ENCODE measurements at regions not wholly inside any gene's neighbourhood (a gene's known extent, or its start where the extent isn't known, plus 50 kb on each side); places are given as distances from the start of the nearest gene placed in this dataset.

DNA sequence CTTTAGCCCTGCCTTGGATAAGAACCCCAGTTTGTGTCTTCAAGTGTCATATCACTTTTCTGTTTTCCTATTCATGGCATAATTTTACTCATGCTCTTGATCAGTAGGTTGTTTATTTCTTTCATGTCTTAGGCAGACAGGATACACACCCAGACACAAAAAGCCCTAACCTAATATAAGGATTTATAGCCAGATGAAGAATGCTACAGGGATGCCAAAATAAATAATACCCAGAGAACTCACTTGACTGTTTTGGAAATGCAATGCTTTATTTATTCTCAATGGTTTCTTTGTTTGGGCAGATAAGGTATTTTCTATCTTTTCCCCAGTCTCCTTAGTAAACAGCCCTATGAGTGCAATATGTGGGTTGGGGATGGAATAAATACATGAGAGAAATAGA, 424.0 kb upstream of the PDZRN3 start:
- Histone ChIP-seq H3K4me3 (ENCODE audit: low read length) (no peak overlapping the region), H3K4me2 (ENCODE audit: low read length) (no peak overlapping the region), H3K9ac (ENCODE audit: low read depth, low read length) (no peak overlapping the region), H3K9me3 (replicated peaks; ENCODE audit: low read length) (no peaks in the 10 kb centered on the region), H3K4me1 (ENCODE audit: control insufficient read depth, insufficient read depth, low read length) (peaks cover 6% of the 10 kb centered on the region), H3K27me3 (ENCODE audit: control insufficient read depth, insufficient read depth, low read length) (no peaks in the 10 kb centered on the region), H3K36me3 (ENCODE audit: insufficient read depth, low read length) (no peaks in the 10 kb centered on the region)

- H3K9me3 ChIP-seq (replicated peaks; ENCODE audit: low read length): no peaks in the 10 kb centered on the region
- H3K27me3 ChIP-seq (ENCODE audit: control insufficient read depth, insufficient read depth, low read length): no peaks in the 10 kb centered on the region
- no peaks in the 10 kb centered on the region for H3K36me3 ChIP-seq (ENCODE audit: insufficient read depth, low read length)
- H3K4me3 ChIP-seq (ENCODE audit: low read length): no peak overlapping the region
- H3K4me2 ChIP-seq (ENCODE audit: low read length): no peak overlapping the region
- H3K4me1 ChIP-seq (ENCODE audit: control insufficient read depth, insufficient read depth, low read length): peaks cover 6% of the 10 kb centered on the region
- H3K9ac ChIP-seq (ENCODE audit: low read depth, low read length): no peak overlapping the region
These were observed 420.3 kb upstream of the PDZRN3 start for GRCh38 chr3:74045000-74045399.

DNA sequence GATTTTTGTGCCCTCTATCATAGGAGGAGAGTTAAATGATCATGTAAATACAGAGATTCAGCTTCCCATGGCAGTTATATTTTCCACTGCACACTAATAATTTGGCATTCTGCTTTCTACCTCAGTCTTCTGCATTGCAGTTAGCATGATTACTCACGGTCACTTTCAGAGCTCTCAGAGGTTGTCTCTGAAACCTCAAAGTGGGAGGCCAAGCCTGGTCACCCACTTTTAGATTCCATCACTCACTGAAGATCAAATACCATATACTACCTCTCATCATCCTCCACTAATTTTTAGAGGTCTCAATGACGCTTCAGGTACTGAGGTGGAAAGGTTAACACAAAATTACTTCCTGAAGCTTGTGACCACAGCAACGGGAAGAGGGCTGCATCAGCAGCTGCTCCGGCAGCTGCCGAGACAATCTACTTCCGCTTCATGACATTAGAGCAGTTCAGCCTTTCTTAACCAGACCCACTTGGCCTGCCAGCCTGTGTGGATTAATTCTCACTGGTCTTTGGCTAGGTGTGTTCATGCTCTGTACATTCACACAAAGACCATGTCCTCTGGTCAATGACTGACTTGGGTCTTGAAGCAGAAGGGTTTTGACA, 416.4 kb upstream of the PDZRN3 start:
- H3K4me1 ChIP-seq (ENCODE audit: control insufficient read depth, insufficient read depth, low read length): no peaks in the 10 kb centered on the region
- H3K27me3 ChIP-seq (ENCODE audit: control insufficient read depth, insufficient read depth, low read length): no peaks in the 10 kb centered on the region
- H3K36me3 ChIP-seq (ENCODE audit: insufficient read depth, low read length): no peaks in the 10 kb centered on the region
- no peak overlapping the region for H3K4me2 ChIP-seq (ENCODE audit: low read length)
- no peaks in the 10 kb centered on the region for H3K9me3 ChIP-seq (replicated peaks; ENCODE audit: low read length)
- H3K9ac ChIP-seq (ENCODE audit: low read depth, low read length): no peak overlapping the region
- no peak overlapping the region for H3K4me3 ChIP-seq (ENCODE audit: low read length)

- Histone ChIP-seq H3K27me3 (ENCODE audit: control insufficient read depth, insufficient read depth, low read length) (no peaks in the 10 kb centered on the region), H3K4me2 (ENCODE audit: low read length) (no peak overlapping the region), H3K36me3 (ENCODE audit: insufficient read depth, low read length) (no peaks in the 10 kb centered on the region), H3K4me3 (ENCODE audit: low read length) (no peak overlapping the region), H3K4me1 (ENCODE audit: control insufficient read depth, insufficient read depth, low read length) (no peaks in the 10 kb centered on the region), H3K9me3 (replicated peaks; ENCODE audit: low read length) (no peaks in the 10 kb centered on the region), H3K9ac (ENCODE audit: low read depth, low read length) (no peak overlapping the region)
These were observed 414.4 kb upstream of the PDZRN3 start for GRCh38 chr3:74039105-74039504.

- Histone ChIP-seq H3K9ac (ENCODE audit: low read depth, low read length) (no peak overlapping the region), H3K4me3 (ENCODE audit: low read length) (no peak overlapping the region), H3K4me2 (ENCODE audit: low read length) (no peak overlapping the region), H3K4me1 (ENCODE audit: control insufficient read depth, insufficient read depth, low read length) (no peaks in the 10 kb centered on the region), H3K27me3 (ENCODE audit: control insufficient read depth, insufficient read depth, low read length) (no peaks in the 10 kb centered on the region), H3K9me3 (replicated peaks; ENCODE audit: low read length) (no peaks in the 10 kb centered on the region), H3K36me3 (ENCODE audit: insufficient read depth, low read length) (no peaks in the 10 kb centered on the region)
These were observed 411.8 kb upstream of the PDZRN3 start for GRCh38 chr3:74036568-74036967.

- Histone ChIP-seq H3K9me3 (replicated peaks; ENCODE audit: low read length) (no peaks in the 10 kb centered on the region), H3K4me2 (ENCODE audit: low read length) (no peak overlapping the region), H3K9ac (ENCODE audit: low read depth, low read length) (no peak overlapping the region), H3K36me3 (ENCODE audit: insufficient read depth, low read length) (no peaks in the 10 kb centered on the region), H3K27me3 (ENCODE audit: control insufficient read depth, insufficient read depth, low read length) (no peaks in the 10 kb centered on the region), H3K4me1 (ENCODE audit: control insufficient read depth, insufficient read depth, low read length) (no peaks in the 10 kb centered on the region), H3K4me3 (ENCODE audit: low read length) (no peak overlapping the region)
These were observed 411.4 kb upstream of the PDZRN3 start for GRCh38 chr3:74036102-74036501.

GRCh38 chr3:74033806-74034205, 409.1 kb upstream of the PDZRN3 start:
- H3K4me2 ChIP-seq (ENCODE audit: low read length): no peak overlapping the region
- no peaks in the 10 kb centered on the region for H3K9me3 ChIP-seq (replicated peaks; ENCODE audit: low read length)
- no peaks in the 10 kb centered on the region for H3K27me3 ChIP-seq (ENCODE audit: control insufficient read depth, insufficient read depth, low read length)
- H3K9ac ChIP-seq (ENCODE audit: low read depth, low read length): no peak overlapping the region
- no peaks in the 10 kb centered on the region for H3K4me1 ChIP-seq (ENCODE audit: control insufficient read depth, insufficient read depth, low read length)
- H3K36me3 ChIP-seq (ENCODE audit: insufficient read depth, low read length): no peaks in the 10 kb centered on the region
- no peak overlapping the region for H3K4me3 ChIP-seq (ENCODE audit: low read length)

DNA sequence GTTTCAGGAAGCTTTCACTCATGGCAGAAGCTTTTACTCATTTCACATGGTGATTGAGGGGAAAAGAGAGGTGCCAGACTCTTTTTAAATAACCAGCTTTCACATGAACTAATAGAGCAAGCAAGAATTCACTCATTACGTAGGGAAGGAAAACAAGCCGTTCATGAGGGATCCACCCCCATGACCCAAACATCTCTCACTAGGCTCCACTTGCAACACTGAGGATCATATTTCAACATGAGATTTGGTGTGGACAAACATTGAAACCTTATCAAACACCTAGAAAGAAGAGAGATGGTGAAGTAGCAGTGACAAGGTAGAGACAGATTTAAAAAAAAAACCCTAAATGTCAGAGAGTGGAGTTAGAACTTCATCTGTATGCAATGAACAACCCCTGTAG, 408.6 kb upstream of the PDZRN3 start:
- Histone ChIP-seq H3K36me3 (ENCODE audit: insufficient read depth, low read length) (no peaks in the 10 kb centered on the region), H3K9me3 (replicated peaks; ENCODE audit: low read length) (no peaks in the 10 kb centered on the region), H3K27me3 (ENCODE audit: control insufficient read depth, insufficient read depth, low read length) (no peaks in the 10 kb centered on the region), H3K9ac (ENCODE audit: low read depth, low read length) (no peak overlapping the region), H3K4me3 (ENCODE audit: low read length) (no peak overlapping the region), H3K4me2 (ENCODE audit: low read length) (no peak overlapping the region), H3K4me1 (ENCODE audit: control insufficient read depth, insufficient read depth, low read length) (no peaks in the 10 kb centered on the region)

GRCh38 chr3:74027121-74027520, 402.4 kb upstream of the PDZRN3 start:
- Histone ChIP-seq H3K4me1 (ENCODE audit: control insufficient read depth, insufficient read depth, low read length) (no peaks in the 10 kb centered on the region), H3K4me2 (ENCODE audit: low read length) (no peak overlapping the region)

DNA sequence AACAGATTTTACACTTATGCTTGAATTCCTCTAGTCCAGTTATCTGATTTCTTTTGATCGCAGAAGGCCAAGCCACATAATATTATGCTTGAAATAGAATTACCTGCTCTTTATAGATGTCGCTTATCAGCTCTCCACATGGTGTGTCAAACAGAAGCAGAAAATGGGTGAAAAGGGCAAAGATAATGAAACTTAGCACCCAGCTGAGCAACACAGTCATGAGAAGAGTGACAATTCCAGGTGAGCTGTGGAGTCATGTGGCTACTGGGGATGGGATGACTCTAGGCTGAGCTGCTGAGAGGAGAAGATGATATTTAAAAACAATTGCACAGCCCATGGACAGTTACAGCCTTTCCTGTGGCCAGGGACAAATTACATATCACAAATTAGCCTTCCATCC, 398.7 kb upstream of the PDZRN3 start:
- H3K27me3 ChIP-seq (ENCODE audit: control insufficient read depth, insufficient read depth, low read length): no peaks in the 10 kb centered on the region
- H3K9me3 ChIP-seq (replicated peaks; ENCODE audit: low read length): no peaks in the 10 kb centered on the region
- no peak overlapping the region for H3K4me3 ChIP-seq (ENCODE audit: low read length)
- no peak overlapping the region for H3K4me2 ChIP-seq (ENCODE audit: low read length)
- H3K36me3 ChIP-seq (ENCODE audit: insufficient read depth, low read length): no peaks in the 10 kb centered on the region
- no peaks in the 10 kb centered on the region for H3K4me1 ChIP-seq (ENCODE audit: control insufficient read depth, insufficient read depth, low read length)
- no peak overlapping the region for H3K9ac ChIP-seq (ENCODE audit: low read depth, low read length)

More at GRCh38 chr3:74027121-74027520, 402.4 kb upstream of the PDZRN3 start:
- Histone ChIP-seq H3K9me3 (replicated peaks; ENCODE audit: low read length) (no peaks in the 10 kb centered on the region), H3K9ac (ENCODE audit: low read depth, low read length) (no peak overlapping the region), H3K27me3 (ENCODE audit: control insufficient read depth, insufficient read depth, low read length) (no peaks in the 10 kb centered on the region), H3K36me3 (ENCODE audit: insufficient read depth, low read length) (no peaks in the 10 kb centered on the region), H3K4me3 (ENCODE audit: low read length) (no peak overlapping the region)

- Histone ChIP-seq H3K4me1 (ENCODE audit: control insufficient read depth, insufficient read depth, low read length) (no peaks in the 10 kb centered on the region), H3K4me3 (ENCODE audit: low read length) (no peak overlapping the region), H3K36me3 (ENCODE audit: insufficient read depth, low read length) (no peaks in the 10 kb centered on the region), H3K9me3 (replicated peaks; ENCODE audit: low read length) (no peaks in the 10 kb centered on the region), H3K4me2 (ENCODE audit: low read length) (no peak overlapping the region), H3K27me3 (ENCODE audit: control insufficient read depth, insufficient read depth, low read length) (no peaks in the 10 kb centered on the region), H3K9ac (ENCODE audit: low read depth, low read length) (no peak overlapping the region)
These were observed 396.7 kb upstream of the PDZRN3 start for GRCh38 chr3:74021449-74021848.

GRCh38 chr3:74009961-74010844, 385.5 kb upstream of the PDZRN3 start:
- peaks cover 3% of the 10 kb centered on the region for H3K27me3 ChIP-seq (ENCODE audit: control insufficient read depth, insufficient read depth, low read length)
- no peak overlapping the region for H3K4me3 ChIP-seq (ENCODE audit: low read length)
- no peaks in the 10 kb centered on the region for H3K9me3 ChIP-seq (replicated peaks; ENCODE audit: low read length)
- no peaks in the 10 kb centered on the region for H3K36me3 ChIP-seq (ENCODE audit: insufficient read depth, low read length)
- H3K4me2 ChIP-seq (ENCODE audit: low read length): no peak overlapping the region
- H3K4me1 ChIP-seq (ENCODE audit: control insufficient read depth, insufficient read depth, low read length): no peaks in the 10 kb centered on the region
- no peak overlapping the region for H3K9ac ChIP-seq (ENCODE audit: low read depth, low read length)
